ENCODE measurements at regions not wholly inside any gene's neighbourhood (a gene's known extent, or its start where the extent isn't known, plus 50 kb on each side); places are given as distances from the start of the nearest gene placed in this dataset.

DNA sequence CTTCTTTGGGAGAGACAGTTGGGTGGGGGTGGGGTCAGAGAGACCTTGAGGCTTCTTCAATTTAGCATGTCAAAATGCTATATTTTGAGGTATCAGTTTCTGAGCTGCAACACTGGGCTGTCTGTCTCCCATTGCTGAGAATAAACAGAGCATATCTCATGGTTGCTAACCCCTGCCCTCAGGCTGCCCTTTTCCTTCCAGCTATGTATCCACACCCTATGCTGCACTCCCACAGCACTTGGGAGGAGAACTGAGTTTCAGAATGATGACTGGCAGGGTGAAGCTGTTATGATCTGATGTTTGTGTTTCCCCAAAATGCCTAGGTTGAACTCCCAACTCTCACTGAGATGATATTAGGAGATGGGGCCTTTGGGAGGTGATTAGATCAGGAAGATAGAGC lies 794.0 kb downstream of the RNF144A start:
- intact Hi-C loops (cut with DNase I; ENCODE audit: low total_unique reads) = no loop called here
- TF ChIP-seq, protein P1, sequence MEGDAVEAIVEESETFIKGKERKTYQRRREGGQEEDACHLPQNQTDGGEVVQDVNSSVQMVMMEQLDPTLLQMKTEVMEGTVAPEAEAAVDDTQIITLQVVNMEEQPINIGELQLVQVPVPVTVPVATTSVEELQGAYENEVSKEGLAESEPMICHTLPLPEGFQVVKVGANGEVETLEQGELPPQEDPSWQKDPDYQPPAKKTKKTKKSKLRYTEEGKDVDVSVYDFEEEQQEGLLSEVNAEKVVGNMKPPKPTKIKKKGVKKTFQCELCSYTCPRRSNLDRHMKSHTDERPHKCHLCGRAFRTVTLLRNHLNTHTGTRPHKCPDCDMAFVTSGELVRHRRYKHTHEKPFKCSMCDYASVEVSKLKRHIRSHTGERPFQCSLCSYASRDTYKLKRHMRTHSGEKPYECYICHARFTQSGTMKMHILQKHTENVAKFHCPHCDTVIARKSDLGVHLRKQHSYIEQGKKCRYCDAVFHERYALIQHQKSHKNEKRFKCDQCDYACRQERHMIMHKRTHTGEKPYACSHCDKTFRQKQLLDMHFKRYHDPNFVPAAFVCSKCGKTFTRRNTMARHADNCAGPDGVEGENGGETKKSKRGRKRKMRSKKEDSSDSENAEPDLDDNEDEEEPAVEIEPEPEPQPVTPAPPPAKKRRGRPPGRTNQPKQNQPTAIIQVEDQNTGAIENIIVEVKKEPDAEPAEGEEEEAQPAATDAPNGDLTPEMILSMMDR (IDR thresholded peaks at IDR 0.05) = no peak
- no peak for TF ChIP-seq POLR2A (IDR thresholded peaks at IDR 0.05)
- Histone ChIP-seq H3K36me3 (no peaks in the 10 kb centered on the region), H3K4me3 (no peak overlapping the region), H3K9me3 (no peaks in the 10 kb centered on the region), H3K27me3 (no peaks in the 10 kb centered on the region), H3K4me1 (no peaks in the 10 kb centered on the region), H3K27ac (no peak overlapping the region)
- no peak for DNase-seq

DNA sequence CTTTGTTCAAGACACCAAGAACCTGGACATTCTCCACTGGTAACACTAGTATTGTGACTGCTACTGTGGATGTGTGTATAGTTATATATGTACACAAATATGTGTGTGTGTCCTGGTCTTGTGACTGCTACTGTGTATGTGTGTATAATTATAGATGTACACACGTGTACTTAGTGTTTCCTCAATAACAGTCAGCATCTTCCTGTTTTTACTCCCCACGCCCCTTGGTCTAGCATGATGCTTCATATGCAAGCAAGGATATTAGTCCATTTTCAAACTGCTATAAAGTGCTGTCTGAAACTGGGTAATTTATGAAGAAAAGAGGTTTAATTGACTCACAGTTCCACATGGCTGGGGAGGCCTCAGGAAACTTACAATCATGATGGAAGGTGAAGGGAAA lies 802.7 kb downstream of the RNF144A start:
- H3K9me3 ChIP-seq = no peaks in the 10 kb centered on the region
- intact Hi-C loops (cut with DNase I; ENCODE audit: low total_unique reads) = no loop called here
- TF ChIP-seq POLR2A (IDR thresholded peaks at IDR 0.05) = no peak
- TF ChIP-seq, protein P1 (IDR thresholded peaks at IDR 0.05) = no peak
- H3K4me3 ChIP-seq = no peak overlapping the region
- no peak for DNase-seq
- no peak overlapping the region for H3K27ac ChIP-seq
- H3K4me1 ChIP-seq = no peaks in the 10 kb centered on the region
- H3K36me3 ChIP-seq = no peaks in the 10 kb centered on the region
- H3K27me3 ChIP-seq = no peaks in the 10 kb centered on the region

DNA sequence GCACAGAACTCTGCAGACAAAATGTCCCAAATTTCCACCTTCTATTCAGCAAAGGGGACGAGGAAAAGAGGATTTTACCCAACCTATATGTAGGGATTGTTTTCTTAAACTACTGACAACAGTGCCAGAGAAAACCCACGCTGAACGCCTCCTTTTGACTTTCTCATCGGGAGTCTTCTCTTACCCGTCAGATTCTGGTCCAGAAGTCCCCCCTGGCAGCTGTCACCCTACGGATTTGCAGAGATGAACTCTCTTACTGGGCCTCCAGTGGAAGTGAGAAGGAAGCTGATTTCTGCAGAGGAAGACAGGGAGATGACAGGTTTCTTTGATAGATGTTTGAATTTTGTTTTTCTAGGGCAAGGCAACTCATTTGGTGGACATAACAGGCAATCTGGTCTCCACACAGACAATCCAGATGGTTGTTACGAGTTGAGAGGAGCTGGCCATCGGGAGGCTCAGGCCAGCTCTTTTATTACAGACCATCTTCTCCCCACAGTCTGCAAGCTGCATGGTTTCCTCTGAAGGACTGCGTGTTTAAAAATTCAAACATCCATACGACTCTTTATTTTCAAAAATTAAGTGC lies 804.3 kb downstream of the RNF144A start:
- no peaks in the 10 kb centered on the region for H3K9me3 ChIP-seq
- H3K27me3 ChIP-seq = no peaks in the 10 kb centered on the region
- H3K4me3 ChIP-seq = no peak overlapping the region
- no peak for TF ChIP-seq POLR2A (IDR thresholded peaks at IDR 0.05)
- TF ChIP-seq, protein P1 (IDR thresholded peaks at IDR 0.05) = no peak
- H3K27ac ChIP-seq = no peak overlapping the region
- no peaks in the 10 kb centered on the region for H3K36me3 ChIP-seq
- intact Hi-C loops (cut with DNase I; ENCODE audit: low total_unique reads) = no loop called here
- no peak for DNase-seq
- no peaks in the 10 kb centered on the region for H3K4me1 ChIP-seq

DNA sequence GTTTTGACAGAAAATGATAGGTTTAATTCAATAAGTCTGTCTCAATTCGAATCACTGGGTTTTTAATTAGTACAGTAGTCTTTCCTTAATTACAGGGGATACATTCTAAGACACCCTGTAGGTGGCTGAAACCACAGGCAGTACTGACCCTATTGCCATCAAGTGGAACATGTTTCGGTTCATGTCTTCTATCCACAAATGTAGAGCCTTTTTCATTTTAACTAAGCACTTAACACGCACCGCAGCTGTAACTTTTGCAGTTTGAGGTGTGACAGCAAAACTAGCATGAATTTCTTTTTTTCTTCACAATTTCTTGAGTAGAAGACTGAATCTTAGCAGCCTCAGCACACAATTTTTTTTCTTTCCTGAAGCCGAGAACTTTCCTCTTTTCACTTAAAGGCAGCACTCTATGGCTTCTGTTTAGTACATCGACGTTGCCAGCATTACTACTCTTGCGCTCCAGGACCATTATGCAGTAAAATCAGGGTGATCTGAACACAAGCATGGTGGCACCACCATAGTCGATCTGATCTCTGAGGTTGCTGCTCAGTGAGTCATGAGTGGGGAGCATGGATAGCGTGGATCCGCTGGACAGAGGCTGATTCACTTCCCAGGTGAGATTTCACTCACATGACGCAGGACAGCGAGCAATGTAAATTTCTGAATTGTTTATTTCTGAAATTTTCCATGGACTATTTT lies 805.1 kb downstream of the RNF144A start:
- H3K4me3 ChIP-seq = no peak overlapping the region
- TF ChIP-seq POLR2A (IDR thresholded peaks at IDR 0.05) = no peak
- TF ChIP-seq, protein P1 (IDR thresholded peaks at IDR 0.05) = no peak
- intact Hi-C loops (cut with DNase I; ENCODE audit: low total_unique reads) = no loop called here
- H3K4me1 ChIP-seq = no peaks in the 10 kb centered on the region
- no peaks in the 10 kb centered on the region for H3K36me3 ChIP-seq
- no peaks in the 10 kb centered on the region for H3K9me3 ChIP-seq
- H3K27ac ChIP-seq = no peak overlapping the region
- H3K27me3 ChIP-seq = no peaks in the 10 kb centered on the region
- DNase-seq = no peak

DNA sequence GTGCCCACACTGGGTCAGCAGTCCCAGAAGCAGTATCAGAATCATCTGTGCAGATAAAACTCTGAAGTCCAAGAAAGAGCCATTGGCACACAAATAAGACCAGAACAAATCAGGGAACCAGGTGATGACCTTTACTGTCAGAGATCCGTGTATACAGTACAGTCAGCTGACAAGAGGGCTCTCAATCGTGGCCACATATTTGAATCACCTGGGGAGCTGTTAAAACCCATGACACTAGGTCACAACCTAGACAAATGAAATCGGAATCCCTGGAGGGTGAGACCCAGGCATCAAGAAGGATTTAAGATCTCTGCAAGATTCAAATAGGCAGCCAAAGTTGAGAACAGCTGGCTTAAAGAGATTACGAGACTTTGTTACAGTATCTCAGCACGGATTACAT lies 807.1 kb downstream of the RNF144A start:
- Histone ChIP-seq H3K4me1 (no peaks in the 10 kb centered on the region), H3K27ac (no peak overlapping the region), H3K4me3 (no peak overlapping the region), H3K27me3 (no peaks in the 10 kb centered on the region), H3K36me3 (no peaks in the 10 kb centered on the region), H3K9me3 (no peaks in the 10 kb centered on the region)
- no peak for TF ChIP-seq POLR2A (IDR thresholded peaks at IDR 0.05)
- TF ChIP-seq, protein P1 (IDR thresholded peaks at IDR 0.05) = no peak
- intact Hi-C loops (cut with DNase I; ENCODE audit: low total_unique reads) = no loop called here
- DNase-seq = no peak
